Stimulated activated CD4-positive, alpha-beta T cell treated with anti-CD3 and anti-CD28 coated beads, Interleukin-2, amount 100 ng/mL, for 48 hours (primary cell): ENCODE measurements at regions not wholly inside any gene's neighbourhood (a gene's known extent, or its start where the extent isn't known, plus 50 kb on each side); places are given as distances from the start of the nearest gene placed in this dataset.

Source experiments
- DNase-seq, 2 donors: peaks; one replicate each; pipeline ENCODE4 v3.0.0-alpha.2; 2020

GRCh38 chr20:11053310-11053709 is 379.5 kb upstream of the JAG1 start:
- no peak for DNase-seq

- no peak for DNase-seq
Measured at GRCh38 chr20:11054266-11054993, 380.6 kb upstream of the JAG1 start.

- no peak for DNase-seq
Measured at GRCh38 chr20:11056414-11056813, 382.6 kb upstream of the JAG1 start.

- no peak for DNase-seq
Measured at GRCh38 chr20:11057624-11058023, 383.8 kb upstream of the JAG1 start.

GRCh38 chr20:11059659-11060058 is 385.9 kb upstream of the JAG1 start:
- DNase-seq = no peak

GRCh38 chr20:11060423-11061185 is 386.8 kb upstream of the JAG1 start:
- DNase-seq = no peak

- DNase-seq = no peak
Measured at GRCh38 chr20:11063444-11063843, 389.6 kb upstream of the JAG1 start.

GRCh38 chr20:11064946-11065345 is 391.1 kb upstream of the JAG1 start:
- DNase-seq = no peak

- DNase-seq = no peak
Measured at GRCh38 chr20:11067359-11067758, 393.6 kb upstream of the JAG1 start.

- no peak for DNase-seq
Measured at GRCh38 chr20:11072982-11073381, 399.2 kb upstream of the JAG1 start.

GRCh38 chr20:11076434-11077105 is 402.8 kb upstream of the JAG1 start:
- DNase-seq = no peak

GRCh38 chr20:11077226-11077625 is 403.4 kb upstream of the JAG1 start:
- DNase-seq = no peak

- DNase-seq = no peak
Measured at GRCh38 chr20:11080010-11080409, 406.2 kb upstream of the JAG1 start.

GRCh38 chr20:11080781-11081377 is 407.1 kb upstream of the JAG1 start:
- DNase-seq = no peak

- no peak for DNase-seq
Measured at GRCh38 chr20:11083841-11084240, 410.0 kb upstream of the JAG1 start.

- DNase-seq = no peak
Measured at GRCh38 chr20:11084508-11084907, 410.7 kb upstream of the JAG1 start.

GRCh38 chr20:11086970-11087369 is 413.2 kb upstream of the JAG1 start:
- no peak for DNase-seq

GRCh38 chr20:11090751-11091150 is 417.0 kb upstream of the JAG1 start:
- no peak for DNase-seq

GRCh38 chr20:11091511-11091910 is 417.7 kb upstream of the JAG1 start:
- no peak for DNase-seq

- no peak for DNase-seq
Measured at GRCh38 chr20:11092151-11092550, 418.4 kb upstream of the JAG1 start.

- DNase-seq = no peak
Measured at GRCh38 chr20:11094196-11094595, 420.4 kb upstream of the JAG1 start.

GRCh38 chr20:11094711-11095110 is 420.9 kb upstream of the JAG1 start:
- DNase-seq = no peak

GRCh38 chr20:11098888-11099287 is 425.1 kb upstream of the JAG1 start:
- DNase-seq = no peak

GRCh38 chr20:11101243-11101642 is 427.4 kb upstream of the JAG1 start:
- no peak for DNase-seq
